ENCODE measurements at regions not wholly inside any gene's neighbourhood (a gene's known extent, or its start where the extent isn't known, plus 50 kb on each side); places are given as distances from the start of the nearest gene placed in this dataset.

- Histone ChIP-seq H3K79me2 (ENCODE audit: insufficient read depth, low read length) (no peaks in the 10 kb centered on the region), H3K27ac (ENCODE audit: low read depth, low read length, poor library complexity, severe bottlenecking) (no peak overlapping the region), H3K36me3 (ENCODE audit: insufficient read depth, low read length) (no peaks in the 10 kb centered on the region), H2AFZ (ENCODE audit: low read length) (no peak overlapping the region), H3K27me3 (ENCODE audit: insufficient read depth, low read length) (no peaks in the 10 kb centered on the region), H3K9me2 (ENCODE audit: low read depth, low read length) (no peaks in the 10 kb centered on the region), H3K4me1 (ENCODE audit: insufficient read depth, low read length, severe bottlenecking) (no peaks in the 10 kb centered on the region), H3F3A (ENCODE audit: insufficient read depth, low read length) (no peaks in the 10 kb centered on the region), H4K20me1 (ENCODE audit: insufficient read depth, low read length) (no peaks in the 10 kb centered on the region), H3K9ac (ENCODE audit: low read length) (no peak overlapping the region), H3K4me2 (ENCODE audit: low read length) (no peak overlapping the region), H3K9me3 (ENCODE audit: low read length) (no peaks in the 10 kb centered on the region), H3K4me3 (ENCODE audit: low read depth, low read length, poor library complexity, severe bottlenecking) (no peak overlapping the region)
- TF ChIP-seq CTCF (IDR thresholded peaks at IDR 0.05; ENCODE audit: low read length): no peak
- no peak for TF ChIP-seq EZH2 (IDR thresholded peaks at IDR 0.05; ENCODE audit: borderline replicate concordance, low read length)
Observed at GRCh38 chrX:46400530-46401443, 144.4 kb downstream of the ZNF674 start.

- TF ChIP-seq CTCF (IDR thresholded peaks at IDR 0.05; ENCODE audit: low read length): no peak
- TF ChIP-seq EZH2 (IDR thresholded peaks at IDR 0.05; ENCODE audit: borderline replicate concordance, low read length): no peak
Observed at GRCh38 chrX:46398874-46399273, 146.3 kb downstream of the ZNF674 start.

GRCh38 chrX:46398126-46398525, 147.1 kb downstream of the ZNF674 start:
- Histone ChIP-seq H3K36me3 (ENCODE audit: insufficient read depth, low read length) (no peaks in the 10 kb centered on the region), H4K20me1 (ENCODE audit: insufficient read depth, low read length) (no peaks in the 10 kb centered on the region), H3K9ac (ENCODE audit: low read length) (no peak overlapping the region), H3K79me2 (ENCODE audit: insufficient read depth, low read length) (no peaks in the 10 kb centered on the region), H3K4me1 (ENCODE audit: insufficient read depth, low read length, severe bottlenecking) (no peaks in the 10 kb centered on the region), H3F3A (ENCODE audit: insufficient read depth, low read length) (no peaks in the 10 kb centered on the region), H3K4me2 (ENCODE audit: low read length) (no peak overlapping the region), H3K9me2 (ENCODE audit: low read depth, low read length) (no peaks in the 10 kb centered on the region), H2AFZ (ENCODE audit: low read length) (no peak overlapping the region), H3K9me3 (ENCODE audit: low read length) (no peaks in the 10 kb centered on the region), H3K4me3 (ENCODE audit: low read depth, low read length, poor library complexity, severe bottlenecking) (no peak overlapping the region), H3K27ac (ENCODE audit: low read depth, low read length, poor library complexity, severe bottlenecking) (no peak overlapping the region), H3K27me3 (ENCODE audit: insufficient read depth, low read length) (no peaks in the 10 kb centered on the region)
- TF ChIP-seq CTCF (IDR thresholded peaks at IDR 0.05; ENCODE audit: low read length) (no peak), EZH2 (IDR thresholded peaks at IDR 0.05; ENCODE audit: borderline replicate concordance, low read length) (no peak)

More at GRCh38 chrX:46398874-46399273, 146.3 kb downstream of the ZNF674 start:
- no peaks in the 10 kb centered on the region for H3K36me3 ChIP-seq (ENCODE audit: insufficient read depth, low read length)
- H2AFZ ChIP-seq (ENCODE audit: low read length): no peak overlapping the region
- no peak overlapping the region for H3K4me3 ChIP-seq (ENCODE audit: low read depth, low read length, poor library complexity, severe bottlenecking)
- H3K4me2 ChIP-seq (ENCODE audit: low read length): no peak overlapping the region
- no peak overlapping the region for H3K27ac ChIP-seq (ENCODE audit: low read depth, low read length, poor library complexity, severe bottlenecking)
- no peaks in the 10 kb centered on the region for H3K4me1 ChIP-seq (ENCODE audit: insufficient read depth, low read length, severe bottlenecking)
- H3K9ac ChIP-seq (ENCODE audit: low read length): no peak overlapping the region
- H3K9me2 ChIP-seq (ENCODE audit: low read depth, low read length): no peaks in the 10 kb centered on the region
- no peaks in the 10 kb centered on the region for H4K20me1 ChIP-seq (ENCODE audit: insufficient read depth, low read length)
- H3F3A ChIP-seq (ENCODE audit: insufficient read depth, low read length): no peaks in the 10 kb centered on the region
- no peaks in the 10 kb centered on the region for H3K9me3 ChIP-seq (ENCODE audit: low read length)
- H3K27me3 ChIP-seq (ENCODE audit: insufficient read depth, low read length): no peaks in the 10 kb centered on the region
- no peaks in the 10 kb centered on the region for H3K79me2 ChIP-seq (ENCODE audit: insufficient read depth, low read length)

All from OCI-LY1 (cell line).